ENCODE measurements at regions not wholly inside any gene's neighbourhood (a gene's known extent, or its start where the extent isn't known, plus 50 kb on each side); places are given as distances from the start of the nearest gene placed in this dataset.

- TF ChIP-seq CTCF (IDR thresholded peaks at IDR 0.05), result no peak
- TF ChIP-seq POLR2A (IDR thresholded peaks at IDR 0.05), result no peak
- TF ChIP-seq POLR2AphosphoS5 (IDR thresholded peaks at IDR 0.05), result no peak
- no peak for TF ChIP-seq EP300 (IDR thresholded peaks at IDR 0.05)
Measured at GRCh38 chrX:79728421-79728820, 286.1 kb upstream of the TBX22 start.

Data from upper lobe of left lung (tissue), 4 donors.